ENCODE measurements at regions not wholly inside any gene's neighbourhood (a gene's known extent, or its start where the extent isn't known, plus 50 kb on each side); places are given as distances from the start of the nearest gene placed in this dataset.

DNA sequence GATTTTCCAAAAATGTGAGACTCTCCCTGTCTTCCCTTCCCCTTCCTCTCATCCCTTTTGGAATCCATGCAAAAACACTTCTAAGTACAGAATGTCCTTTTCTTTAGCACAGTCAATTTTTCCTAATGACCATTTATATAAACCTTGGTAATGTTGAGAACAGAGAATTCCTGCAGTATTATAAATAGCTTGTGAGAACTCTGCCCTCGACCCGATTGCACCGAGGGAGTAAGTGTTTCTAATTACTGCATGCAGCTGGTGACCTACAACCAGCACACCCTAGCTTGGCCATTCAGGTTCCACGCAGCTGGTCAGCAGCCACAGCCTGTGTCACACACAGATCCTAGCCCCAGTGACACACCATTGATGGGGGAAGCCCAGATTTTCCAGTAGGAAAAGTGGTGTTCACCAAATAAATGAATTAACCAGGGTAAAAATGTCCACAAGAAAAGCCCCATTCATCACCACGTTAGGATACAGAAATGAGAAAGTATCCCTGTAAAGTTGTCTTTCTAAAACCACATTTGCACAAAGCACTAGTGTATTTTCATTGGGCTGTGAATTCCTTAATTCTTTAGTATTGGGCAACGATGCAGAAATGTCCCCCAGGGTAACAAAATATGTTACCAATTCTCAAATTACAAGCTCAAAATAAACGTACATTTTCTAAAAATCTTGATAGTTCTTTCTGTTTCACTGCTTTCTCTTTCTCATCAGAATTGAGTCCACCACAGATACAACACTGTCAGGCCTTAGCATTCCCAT lies 499.0 kb upstream of the KLF6 start:
- ChIA-PET POLR2A (interaction anchor here (0.6 to 1.1 kb wide), 3 partner anchors 12 to 17 kb away, joined by 3 read pairs; no protein-coding TSS in a partner anchor), CTCF (no interaction called here)
- no peak for TF ChIP-seq CTCF (IDR thresholded peaks at IDR 0.05; ENCODE audit: unreplicated experiment)
- no TSS peak for BruUV-seq (replicated peaks)
- Mint-ChIP-seq H3K9me3 (ENCODE audit: unreplicated experiment) (no peaks in the 10 kb centered on the region), H3K27me3 (ENCODE audit: insufficient read depth, unreplicated experiment) (no peaks in the 10 kb centered on the region), H3K4me3 (ENCODE audit: unreplicated experiment) (no peak overlapping the region), H3K27ac (ENCODE audit: low read depth, unreplicated experiment) (peak overlapping the region; percentile 75), H3K36me3 (ENCODE audit: insufficient read depth, unreplicated experiment) (no peaks in the 10 kb centered on the region), H3K4me1 (ENCODE audit: insufficient read depth, unreplicated experiment) (peaks cover 31% of the 10 kb centered on the region)
- intact Hi-C loops (cut with micrococcal nuclease): no loop called here
- no peak for DNase-seq (ENCODE audit: unreplicated experiment)

DNA sequence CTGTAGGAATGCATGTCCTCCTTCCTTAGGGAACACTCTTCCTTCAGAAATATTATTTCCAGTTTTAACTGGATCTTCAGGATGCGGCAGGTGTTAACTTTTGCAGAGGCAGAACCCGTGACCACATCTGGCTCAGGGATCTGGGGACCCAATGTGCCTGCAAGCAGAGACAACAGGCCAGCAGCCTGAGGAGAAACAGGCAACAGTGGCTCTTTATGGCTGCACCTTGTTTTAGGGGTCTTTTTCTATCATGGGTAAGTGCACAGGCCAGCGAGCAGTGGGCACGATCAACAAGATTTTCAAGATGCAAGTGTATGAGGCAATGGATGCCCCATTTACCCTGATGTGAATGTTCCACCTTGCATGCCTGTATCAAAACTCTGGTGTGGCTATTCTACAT lies 497.5 kb upstream of the KLF6 start:
- no TSS peak for BruUV-seq (replicated peaks)
- Mint-ChIP-seq H3K27me3 (ENCODE audit: insufficient read depth, unreplicated experiment) (no peaks in the 10 kb centered on the region), H3K4me3 (ENCODE audit: unreplicated experiment) (no peak overlapping the region), H3K4me1 (ENCODE audit: insufficient read depth, unreplicated experiment) (peaks cover 31% of the 10 kb centered on the region), H3K36me3 (ENCODE audit: insufficient read depth, unreplicated experiment) (no peaks in the 10 kb centered on the region), H3K9me3 (ENCODE audit: unreplicated experiment) (no peaks in the 10 kb centered on the region), H3K27ac (ENCODE audit: low read depth, unreplicated experiment) (peak overlapping the region; percentile 50)
- TF ChIP-seq CTCF (IDR thresholded peaks at IDR 0.05; ENCODE audit: unreplicated experiment): no peak
- DNase-seq (ENCODE audit: unreplicated experiment): no peak
- intact Hi-C loops (cut with micrococcal nuclease): no loop called here
- ChIA-PET CTCF (no interaction called here), POLR2A (no interaction called here)

DNA sequence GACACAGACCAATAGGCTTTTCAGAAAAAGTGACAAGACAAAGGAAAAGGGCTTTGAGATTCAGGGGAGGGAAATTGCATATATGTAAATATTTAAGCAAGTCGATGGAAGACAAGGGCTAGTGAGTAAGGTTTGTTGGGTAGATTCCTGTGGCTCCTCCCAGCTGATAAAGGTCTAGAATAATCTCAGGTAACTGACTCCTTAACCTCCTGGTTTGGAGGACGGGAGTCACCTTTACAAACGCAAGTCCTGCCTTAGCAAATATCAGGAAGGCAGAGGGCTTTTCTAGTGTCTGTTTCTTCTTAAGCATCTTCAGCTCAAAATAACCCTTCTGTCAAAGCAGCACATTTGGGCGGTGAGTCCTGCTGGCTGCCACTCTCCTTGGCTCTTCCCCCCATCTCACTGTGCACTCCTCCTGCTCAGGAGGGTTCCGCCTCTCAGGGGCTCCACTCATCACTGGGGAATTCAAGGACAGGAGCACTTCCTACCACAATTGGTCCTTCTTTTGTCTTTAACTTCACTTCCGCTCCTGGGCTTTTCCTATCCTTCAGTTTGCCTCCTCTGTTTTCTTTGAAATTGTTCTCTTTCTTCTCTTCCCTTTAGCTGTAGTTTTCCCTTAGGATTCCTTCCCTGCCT lies 496.3 kb upstream of the KLF6 start:
- peaks cover 31% of the 10 kb centered on the region for H3K4me1 Mint-ChIP-seq (ENCODE audit: insufficient read depth, unreplicated experiment)
- BruUV-seq (replicated peaks): no TSS peak
- no peak overlapping the region for H3K4me3 Mint-ChIP-seq (ENCODE audit: unreplicated experiment)
- no peaks in the 10 kb centered on the region for H3K27me3 Mint-ChIP-seq (ENCODE audit: insufficient read depth, unreplicated experiment)
- no peak for TF ChIP-seq CTCF (IDR thresholded peaks at IDR 0.05; ENCODE audit: unreplicated experiment)
- no peaks in the 10 kb centered on the region for H3K9me3 Mint-ChIP-seq (ENCODE audit: unreplicated experiment)
- peak overlapping the region; percentile 74 for H3K27ac Mint-ChIP-seq (ENCODE audit: low read depth, unreplicated experiment)
- intact Hi-C loops (cut with micrococcal nuclease): no loop called here
- no peaks in the 10 kb centered on the region for H3K36me3 Mint-ChIP-seq (ENCODE audit: insufficient read depth, unreplicated experiment)
- no peak for DNase-seq (ENCODE audit: unreplicated experiment)
- POLR2A ChIA-PET: interaction anchor here (0.9 kb wide), 1 partner anchor 27 kb away, joined by 3 read pairs; no protein-coding TSS in a partner anchor
- CTCF ChIA-PET: interaction anchor here (0.6 kb wide), 1 partner anchor 500 kb away, joined by 3 read pairs; no protein-coding TSS in a partner anchor

- H3K36me3 Mint-ChIP-seq (ENCODE audit: insufficient read depth, unreplicated experiment): no peaks in the 10 kb centered on the region
- intact Hi-C loops (cut with micrococcal nuclease): no loop called here
- no TSS peak for BruUV-seq (replicated peaks)
- peaks cover 31% of the 10 kb centered on the region for H3K4me1 Mint-ChIP-seq (ENCODE audit: insufficient read depth, unreplicated experiment)
- no peaks in the 10 kb centered on the region for H3K27me3 Mint-ChIP-seq (ENCODE audit: insufficient read depth, unreplicated experiment)
- ChIA-PET CTCF (no interaction called here), POLR2A (interaction anchor here (0.8 to 0.9 kb wide), 2 partner anchors 10 to 26 kb away, joined by 3 to 4 read pairs; no protein-coding TSS in a partner anchor)
- H3K27ac Mint-ChIP-seq (ENCODE audit: low read depth, unreplicated experiment): peak overlapping the region; percentile 74
- no peak for TF ChIP-seq CTCF (IDR thresholded peaks at IDR 0.05; ENCODE audit: unreplicated experiment)
- no peaks in the 10 kb centered on the region for H3K9me3 Mint-ChIP-seq (ENCODE audit: unreplicated experiment)
- DNase-seq (ENCODE audit: unreplicated experiment): peak; percentile 69
- H3K4me3 Mint-ChIP-seq (ENCODE audit: unreplicated experiment): no peak overlapping the region
These were observed 495.6 kb upstream of the KLF6 start for GRCh38 chr10:4280461-4281189.
